ENCODE measurements at regions not wholly inside any gene's neighbourhood (a gene's known extent, or its start where the extent isn't known, plus 50 kb on each side); places are given as distances from the start of the nearest gene placed in this dataset.

DNA sequence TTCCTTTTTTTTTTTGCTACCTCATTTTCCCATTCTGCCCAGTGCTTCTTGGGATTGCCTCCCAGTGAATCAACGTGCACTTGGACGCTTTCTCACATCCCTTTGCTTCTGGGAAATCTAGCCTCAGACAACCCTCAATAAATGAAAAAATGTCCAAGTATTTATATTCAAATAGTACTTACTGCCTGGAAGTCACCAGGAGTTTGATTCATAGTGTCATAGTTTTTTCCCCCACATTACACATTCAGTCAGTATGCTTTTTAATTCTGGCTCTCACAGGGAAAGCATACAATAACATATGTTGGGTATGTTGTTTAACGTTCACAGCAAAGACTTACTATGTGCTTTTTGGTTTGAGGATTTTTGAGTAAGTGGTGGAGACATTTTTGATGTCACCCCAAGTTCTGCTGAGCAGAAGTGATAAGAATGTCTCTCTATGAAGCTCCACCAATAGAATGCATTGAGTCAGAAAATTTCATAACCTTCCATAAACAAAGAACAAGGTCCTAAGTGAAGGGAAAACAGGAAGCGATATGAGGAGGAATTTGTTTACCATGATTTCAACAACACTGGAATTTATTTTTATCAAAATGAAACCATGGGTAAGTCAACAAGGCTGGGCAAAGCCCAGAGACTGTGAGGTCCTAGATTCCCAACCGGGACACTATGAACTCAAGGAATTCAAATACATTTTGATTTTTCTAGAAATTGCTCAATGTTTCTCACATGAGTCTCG lies 301.2 kb upstream of the BMP2 start:
- H2AFZ ChIP-seq (ENCODE audit: low read depth, low read length): no peak overlapping the region
- H3K4me3 ChIP-seq (ENCODE audit: low read length): no peak overlapping the region
- H3K9me2 ChIP-seq (ENCODE audit: insufficient read depth, low read length): no peaks in the 10 kb centered on the region
- H3K27me3 ChIP-seq (ENCODE audit: insufficient read depth, low read depth, low read length): no peaks in the 10 kb centered on the region
- H3K79me2 ChIP-seq (replicated peaks; ENCODE audit: insufficient read depth, low read length): no peaks in the 10 kb centered on the region
- H3K27ac ChIP-seq (ENCODE audit: low read length): no peak overlapping the region
- H3K36me3 ChIP-seq (ENCODE audit: insufficient read depth, low read length): no peaks in the 10 kb centered on the region
- no peaks in the 10 kb centered on the region for H4K20me1 ChIP-seq (ENCODE audit: insufficient read depth)
- no peaks in the 10 kb centered on the region for H3F3A ChIP-seq (ENCODE audit: insufficient read depth, low read length, poor library complexity, severe bottlenecking)
- H3K4me2 ChIP-seq (ENCODE audit: low read length): no peak overlapping the region
- H3K9ac ChIP-seq (ENCODE audit: low read length): no peak overlapping the region
- TF ChIP-seq, protein P1, sequence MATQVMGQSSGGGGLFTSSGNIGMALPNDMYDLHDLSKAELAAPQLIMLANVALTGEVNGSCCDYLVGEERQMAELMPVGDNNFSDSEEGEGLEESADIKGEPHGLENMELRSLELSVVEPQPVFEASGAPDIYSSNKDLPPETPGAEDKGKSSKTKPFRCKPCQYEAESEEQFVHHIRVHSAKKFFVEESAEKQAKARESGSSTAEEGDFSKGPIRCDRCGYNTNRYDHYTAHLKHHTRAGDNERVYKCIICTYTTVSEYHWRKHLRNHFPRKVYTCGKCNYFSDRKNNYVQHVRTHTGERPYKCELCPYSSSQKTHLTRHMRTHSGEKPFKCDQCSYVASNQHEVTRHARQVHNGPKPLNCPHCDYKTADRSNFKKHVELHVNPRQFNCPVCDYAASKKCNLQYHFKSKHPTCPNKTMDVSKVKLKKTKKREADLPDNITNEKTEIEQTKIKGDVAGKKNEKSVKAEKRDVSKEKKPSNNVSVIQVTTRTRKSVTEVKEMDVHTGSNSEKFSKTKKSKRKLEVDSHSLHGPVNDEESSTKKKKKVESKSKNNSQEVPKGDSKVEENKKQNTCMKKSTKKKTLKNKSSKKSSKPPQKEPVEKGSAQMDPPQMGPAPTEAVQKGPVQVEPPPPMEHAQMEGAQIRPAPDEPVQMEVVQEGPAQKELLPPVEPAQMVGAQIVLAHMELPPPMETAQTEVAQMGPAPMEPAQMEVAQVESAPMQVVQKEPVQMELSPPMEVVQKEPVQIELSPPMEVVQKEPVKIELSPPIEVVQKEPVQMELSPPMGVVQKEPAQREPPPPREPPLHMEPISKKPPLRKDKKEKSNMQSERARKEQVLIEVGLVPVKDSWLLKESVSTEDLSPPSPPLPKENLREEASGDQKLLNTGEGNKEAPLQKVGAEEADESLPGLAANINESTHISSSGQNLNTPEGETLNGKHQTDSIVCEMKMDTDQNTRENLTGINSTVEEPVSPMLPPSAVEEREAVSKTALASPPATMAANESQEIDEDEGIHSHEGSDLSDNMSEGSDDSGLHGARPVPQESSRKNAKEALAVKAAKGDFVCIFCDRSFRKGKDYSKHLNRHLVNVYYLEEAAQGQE (IDR thresholded peaks at IDR 0.05; ENCODE audit: borderline replicate concordance): no peak
- no peak for TF ChIP-seq RAD21 (conservative IDR thresholded peaks at IDR 0.05)
- no peak for TF ChIP-seq SMC3 (conservative IDR thresholded peaks at IDR 0.05; ENCODE audit: poor library complexity)
- no peak for TF ChIP-seq CTCF (IDR thresholded peaks at IDR 0.05; ENCODE audit: poor library complexity, severe bottlenecking)
- TF ChIP-seq MXI1 (conservative IDR thresholded peaks at IDR 0.05; ENCODE audit: poor library complexity, severe bottlenecking): no peak
- TF ChIP-seq TAF1 (IDR thresholded peaks at IDR 0.05; ENCODE audit: low read depth): no peak
- TF ChIP-seq EZH2 (IDR thresholded peaks at IDR 0.05; ENCODE audit: borderline replicate concordance, insufficient read depth, low read length, poor library complexity, severe bottlenecking): no peak
- no peak for TF ChIP-seq EP300 (conservative IDR thresholded peaks at IDR 0.05; ENCODE audit: poor library complexity, severe bottlenecking)
- TF ChIP-seq POLR2AphosphoS5 (IDR thresholded peaks at IDR 0.05): no peak
- H3K9me3 ChIP-seq (ENCODE audit: low read length): no peaks in the 10 kb centered on the region

GRCh38 chr20:6450841-6451240 lies 316.6 kb upstream of the BMP2 start:
- no peaks in the 10 kb centered on the region for H4K20me1 ChIP-seq (ENCODE audit: insufficient read depth)
- no peaks in the 10 kb centered on the region for H3K9me3 ChIP-seq (ENCODE audit: low read length)
- H3K4me2 ChIP-seq (ENCODE audit: low read length): no peak overlapping the region
- no peak for TF ChIP-seq MXI1 (conservative IDR thresholded peaks at IDR 0.05; ENCODE audit: poor library complexity, severe bottlenecking)
- no peak for TF ChIP-seq EZH2 (IDR thresholded peaks at IDR 0.05; ENCODE audit: borderline replicate concordance, insufficient read depth, low read length, poor library complexity, severe bottlenecking)
- TF ChIP-seq POLR2AphosphoS5 (IDR thresholded peaks at IDR 0.05): no peak
- no peak for TF ChIP-seq EP300 (conservative IDR thresholded peaks at IDR 0.05; ENCODE audit: poor library complexity, severe bottlenecking)
- no peak for TF ChIP-seq RAD21 (conservative IDR thresholded peaks at IDR 0.05)
- TF ChIP-seq, protein P1 (IDR thresholded peaks at IDR 0.05; ENCODE audit: borderline replicate concordance): no peak
- no peak for TF ChIP-seq TAF1 (IDR thresholded peaks at IDR 0.05; ENCODE audit: low read depth)
- no peak for TF ChIP-seq CTCF (IDR thresholded peaks at IDR 0.05; ENCODE audit: poor library complexity, severe bottlenecking)
- no peak for TF ChIP-seq SMC3 (conservative IDR thresholded peaks at IDR 0.05; ENCODE audit: poor library complexity)
- H3K9me2 ChIP-seq (ENCODE audit: insufficient read depth, low read length): no peaks in the 10 kb centered on the region
- no peaks in the 10 kb centered on the region for H3K79me2 ChIP-seq (replicated peaks; ENCODE audit: insufficient read depth, low read length)
- H3K27me3 ChIP-seq (ENCODE audit: insufficient read depth, low read depth, low read length): no peaks in the 10 kb centered on the region
- no peaks in the 10 kb centered on the region for H3K36me3 ChIP-seq (ENCODE audit: insufficient read depth, low read length)
- H3K9ac ChIP-seq (ENCODE audit: low read length): no peak overlapping the region
- no peaks in the 10 kb centered on the region for H3F3A ChIP-seq (ENCODE audit: insufficient read depth, low read length, poor library complexity, severe bottlenecking)
- H3K4me3 ChIP-seq (ENCODE audit: low read length): no peak overlapping the region
- H3K27ac ChIP-seq (ENCODE audit: low read length): no peak overlapping the region
- H2AFZ ChIP-seq (ENCODE audit: low read depth, low read length): no peak overlapping the region
